MM.1S (cell line): ENCODE measurements at regions not wholly inside any gene's neighbourhood (a gene's known extent, or its start where the extent isn't known, plus 50 kb on each side); places are given as distances from the start of the nearest gene placed in this dataset.

Experiments used
- DNase-seq: peaks from one replicate; pipeline ENCODE4 v3.0.0-alpha.2; 2015
- H2AFZ ChIP-seq: fragments of 300-600 bp; sonication (generic); 2 replicates; pipeline ENCODE4 v1.6.0; 2016; ENCODE audit warnings: antibody characterized with exemption, low read length
- H3F3A ChIP-seq: fragments of 300-600 bp; sonication (generic); 2 replicates; pipeline ENCODE4 v1.6.1; 2016; ENCODE audit warnings: mild to moderate bottlenecking, antibody characterized with exemption, low read length, moderate library complexity, mixed read lengths; ENCODE audit not compliant: insufficient read depth
- H3K27ac ChIP-seq: fragments of 300-600 bp; sonication (generic); 2 replicates; pipeline ENCODE4 v1.5.1; 2016; ENCODE audit warnings: mild to moderate bottlenecking, low read length
- H3K27me3 ChIP-seq: fragments of 300-600 bp; sonication (generic); replicated peaks from 2 replicates; pipeline ENCODE4 v1.6.0; 2016; ENCODE audit warnings: low read length; ENCODE audit not compliant: insufficient read depth
- H3K36me3 ChIP-seq: fragments of 300-600 bp; sonication (generic); replicated peaks from 2 replicates; pipeline ENCODE4 v1.6.1; 2016; ENCODE audit warnings: mild to moderate bottlenecking, low read length, mixed read lengths; ENCODE audit not compliant: insufficient read depth
- H3K4me1 ChIP-seq: fragments of 300-600 bp; sonication (generic); 2 replicates; pipeline ENCODE4 v1.6.1; 2016; ENCODE audit warnings: low read length, mixed read lengths
- H3K4me2 ChIP-seq: fragments of 300-600 bp; sonication (generic); 2 replicates; pipeline ENCODE4 v1.6.0; 2016; ENCODE audit warnings: low read depth, low read length
- H3K4me3 ChIP-seq: fragments of 300-600 bp; sonication (generic); 2 replicates; pipeline ENCODE4 v1.5.1; 2016; ENCODE audit warnings: low read length, mixed read lengths
- H3K79me2 ChIP-seq: fragments of 300-600 bp; sonication (generic); 2 replicates; pipeline ENCODE4 v1.6.1; 2016; ENCODE audit warnings: mixed run types, low read length, mixed read lengths
- H3K9ac ChIP-seq: fragments of 300-600 bp; sonication (generic); 2 replicates; pipeline ENCODE4 v1.6.1; 2016; ENCODE audit warnings: low read length, mixed read lengths
- H3K9me2 ChIP-seq: fragments of 300-600 bp; sonication (generic); replicated peaks from 2 replicates; pipeline ENCODE4 v1.6.1; 2016; ENCODE audit warnings: mild to moderate bottlenecking, low read length, mixed read lengths; ENCODE audit not compliant: insufficient read depth
- H3K9me3 ChIP-seq: fragments of 300-600 bp; sonication (generic); replicated peaks from 2 replicates; pipeline ENCODE4 v1.6.1; 2016; ENCODE audit warnings: mild to moderate bottlenecking, low read length, mixed read lengths; ENCODE audit not compliant: insufficient read depth
- H4K20me1 ChIP-seq: fragments of 300-600 bp; sonication (generic); 2 replicates; pipeline ENCODE4 v1.6.1; 2016; ENCODE audit warnings: mild to moderate bottlenecking, low read length, moderate library complexity, mixed read lengths; ENCODE audit not compliant: insufficient read depth
- CTCF ChIP-seq: fragments of 300-600 bp; sonication (generic); IDR thresholded peaks from 2 replicates; pipeline ENCODE4 v1.5.1; 2016; ENCODE audit warnings: antibody characterized with exemption, low read length, mixed read lengths
- EZH2 ChIP-seq: fragments of 300-600 bp; sonication (generic); optimal IDR thresholded peaks from 2 replicates; pipeline ENCODE3; 2017; ENCODE audit warnings: low read depth, mild to moderate bottlenecking, antibody characterized with exemption, low read length, mixed read lengths
- EZH2phosphoT487 ChIP-seq: fragments of 300-600 bp; sonication (generic); IDR thresholded peaks from 2 replicates; pipeline ENCODE4 v1.6.1; 2018; ENCODE audit warnings: antibody characterized with exemption, low read length

DNA sequence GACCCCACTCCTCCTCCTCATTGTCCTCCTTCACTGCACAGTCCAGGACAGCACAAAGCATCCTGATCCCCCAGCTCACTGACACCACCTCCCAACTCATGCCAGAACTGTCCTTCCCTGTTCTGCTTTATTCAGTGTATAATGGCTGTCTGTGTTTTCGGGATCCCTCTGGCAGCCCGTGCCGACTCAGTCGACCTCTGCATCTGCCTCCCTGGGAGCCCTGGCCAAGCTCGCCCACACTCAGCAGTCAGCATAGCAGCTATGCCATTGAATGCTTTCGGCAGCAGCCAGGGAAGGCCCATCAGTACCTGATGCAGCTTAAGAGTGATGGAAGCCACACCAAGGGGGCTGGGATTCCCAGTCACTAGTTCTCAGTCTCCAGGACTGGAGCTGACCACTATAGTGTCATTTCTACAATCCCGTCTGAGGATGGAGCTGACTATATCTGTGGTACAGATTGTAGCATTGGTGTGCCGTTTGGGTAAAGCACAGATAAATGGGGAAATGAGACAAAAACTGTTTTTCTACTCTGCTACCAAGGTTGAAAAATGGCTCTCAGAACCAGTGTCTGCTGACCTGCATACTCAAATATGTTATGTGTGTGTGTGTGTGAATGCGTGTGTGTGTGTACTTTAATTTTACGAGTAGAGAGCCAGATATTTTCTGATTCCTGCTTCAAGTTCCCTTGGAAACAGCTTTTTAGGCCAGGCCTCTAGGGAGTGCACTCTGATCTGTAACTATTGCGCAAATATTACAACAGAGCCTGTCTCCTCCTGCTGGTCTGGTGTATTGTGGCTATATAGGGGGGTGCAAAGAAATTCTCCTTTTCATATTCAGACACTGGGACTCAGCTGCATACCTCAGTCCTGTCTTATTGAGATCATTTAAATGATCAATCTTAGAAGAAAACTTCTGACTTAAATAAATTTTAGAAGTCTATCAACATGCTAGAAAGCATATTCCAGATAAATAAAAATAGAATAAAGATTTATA is 78.8 kb upstream of the TOP3B start:
- no peaks in the 10 kb centered on the region for H3K4me1 ChIP-seq
- peak overlapping the region; percentile 33; the same call in 1 of the 2 replicates for H2AFZ ChIP-seq
- no peak overlapping the region for H3K4me3 ChIP-seq
- TF ChIP-seq EZH2phosphoT487 (no peak), EZH2 (no peak), CTCF (no peak)
- no peak overlapping the region for H3K27ac ChIP-seq
- DNase-seq, result no peak
- H3K9ac ChIP-seq, result no peak overlapping the region
- H3K9me3 ChIP-seq, result no peaks in the 10 kb centered on the region
- H3K9me2 ChIP-seq, result no peaks in the 10 kb centered on the region
- no peaks in the 10 kb centered on the region for H3K27me3 ChIP-seq
- no peaks in the 10 kb centered on the region for H3F3A ChIP-seq
- no peak overlapping the region for H3K4me2 ChIP-seq
- H3K79me2 ChIP-seq, result no peaks in the 10 kb centered on the region
- no peaks in the 10 kb centered on the region for H3K36me3 ChIP-seq
- no peaks in the 10 kb centered on the region for H4K20me1 ChIP-seq

DNA sequence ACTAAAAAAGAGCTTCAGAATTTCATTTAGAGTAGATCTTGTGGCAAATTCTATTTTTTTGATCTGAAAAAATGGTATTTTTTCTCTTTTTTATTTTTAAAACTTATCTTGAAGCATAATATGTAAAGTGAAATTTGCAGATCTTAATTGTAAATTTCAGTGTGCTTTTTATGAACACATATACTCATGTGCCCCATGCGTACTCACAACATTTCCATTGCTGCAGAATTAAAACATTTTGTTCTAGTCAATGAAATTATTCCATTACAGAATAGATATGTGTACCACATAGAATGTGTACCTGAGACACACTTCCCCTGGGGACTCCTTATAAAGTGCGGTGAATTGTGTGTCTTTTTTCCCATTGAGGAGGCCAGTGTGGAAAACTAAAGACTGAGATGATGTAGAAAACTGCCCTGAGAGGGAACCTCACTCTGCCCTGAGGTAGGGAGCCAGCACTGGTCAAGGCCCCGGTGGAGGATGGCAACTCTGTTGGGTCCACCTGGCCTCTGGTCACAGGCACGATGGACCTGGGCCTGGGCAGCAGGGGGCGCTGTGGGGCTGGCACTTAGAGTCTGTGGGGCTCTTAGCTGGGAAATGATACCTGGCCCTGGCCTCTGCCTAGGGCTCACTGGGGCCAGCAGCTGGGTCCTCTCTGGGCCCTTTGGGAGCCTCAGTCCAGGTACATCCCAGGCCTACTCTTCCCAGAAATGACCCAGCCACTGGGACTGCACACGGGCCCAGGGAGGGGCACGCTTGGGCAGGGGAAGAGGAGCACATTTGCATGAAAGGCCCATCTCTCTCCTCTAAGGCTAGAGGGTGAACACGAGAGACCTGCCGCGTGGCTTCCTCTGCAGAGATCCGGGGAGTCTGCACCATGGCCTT is 77.9 kb upstream of the TOP3B start:
- Histone ChIP-seq H3K36me3 (no peaks in the 10 kb centered on the region), H3K4me1 (no peaks in the 10 kb centered on the region), H3K9me3 (no peaks in the 10 kb centered on the region), H2AFZ (peak overlapping the region; percentile 33; the same call in 1 of the 2 replicates), H3K9ac (no peak overlapping the region), H3K27ac (no peak overlapping the region), H3K4me3 (no peak overlapping the region), H3K4me2 (no peak overlapping the region), H3F3A (no peaks in the 10 kb centered on the region), H3K79me2 (no peaks in the 10 kb centered on the region), H3K9me2 (no peaks in the 10 kb centered on the region), H4K20me1 (no peaks in the 10 kb centered on the region), H3K27me3 (no peaks in the 10 kb centered on the region)
- DNase-seq, result peak; percentile 80
- TF ChIP-seq CTCF, result peak; percentile 95
- no peak for TF ChIP-seq EZH2

DNA sequence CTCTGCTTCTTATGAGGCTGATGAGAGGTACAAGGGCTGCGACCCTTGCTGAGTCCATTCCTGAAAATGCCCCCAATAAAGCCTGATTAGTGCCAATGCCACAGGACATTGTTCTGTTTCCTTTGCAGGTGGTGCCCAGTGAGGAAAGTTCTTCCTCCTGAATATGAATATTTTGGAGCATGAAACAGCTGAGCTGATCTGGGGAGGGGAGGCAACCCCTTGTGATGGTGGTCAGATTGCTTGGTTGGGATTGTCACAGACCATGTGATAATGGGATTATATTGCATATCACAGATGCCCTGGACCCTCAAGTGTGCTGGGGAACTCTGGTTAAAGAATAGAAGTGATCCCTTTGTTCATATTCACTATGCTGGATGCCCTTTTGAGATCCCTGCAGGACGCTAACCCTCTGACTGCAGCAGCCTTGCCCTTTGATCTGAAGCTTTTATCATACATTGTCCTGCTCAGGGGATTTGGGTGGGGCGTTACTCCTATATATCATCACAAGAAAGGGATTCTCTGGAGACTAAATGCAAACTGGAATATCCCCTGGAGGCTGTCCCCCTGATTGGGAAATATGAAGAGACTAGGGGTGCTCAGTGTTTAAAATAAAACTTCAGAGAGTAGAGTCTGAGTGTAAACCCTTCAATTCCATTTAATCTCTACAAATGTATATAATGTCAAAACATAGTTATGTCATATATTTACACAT is 76.9 kb upstream of the TOP3B start:
- Histone ChIP-seq H3K4me1 (no peaks in the 10 kb centered on the region), H3K4me2 (no peak overlapping the region), H3K79me2 (no peaks in the 10 kb centered on the region), H3K27ac (no peak overlapping the region), H3K4me3 (no peak overlapping the region), H3K27me3 (no peaks in the 10 kb centered on the region), H3F3A (no peaks in the 10 kb centered on the region), H3K9me3 (no peaks in the 10 kb centered on the region), H3K9ac (no peak overlapping the region), H3K9me2 (no peaks in the 10 kb centered on the region), H2AFZ (no peak overlapping the region), H3K36me3 (no peaks in the 10 kb centered on the region), H4K20me1 (no peaks in the 10 kb centered on the region)
- DNase-seq, result no peak
- TF ChIP-seq EZH2 (no peak), EZH2phosphoT487 (no peak), CTCF (no peak)
